ENCODE measurements at regions not wholly inside any gene's neighbourhood (a gene's known extent, or its start where the extent isn't known, plus 50 kb on each side); places are given as distances from the start of the nearest gene placed in this dataset.
"Not testable (repeated sequence)": the region's sequence is repeated elsewhere in the genome, so short reads cannot be mapped to it uniquely, and the experiment has no call there.

- DNase-seq, result no peak
Observed at GRCh38 chr9:30280229-30280900, 2104.1 kb upstream of the ACO1 start.

- no peak for DNase-seq
Observed at GRCh38 chr9:30289435-30289834, 2095.0 kb upstream of the ACO1 start.

GRCh38 chr9:30292026-30292425 is 2092.4 kb upstream of the ACO1 start:
- DNase-seq, result not testable (repeated sequence)

GRCh38 chr9:30293231-30293630 is 2091.2 kb upstream of the ACO1 start:
- DNase-seq, result no peak

DNA sequence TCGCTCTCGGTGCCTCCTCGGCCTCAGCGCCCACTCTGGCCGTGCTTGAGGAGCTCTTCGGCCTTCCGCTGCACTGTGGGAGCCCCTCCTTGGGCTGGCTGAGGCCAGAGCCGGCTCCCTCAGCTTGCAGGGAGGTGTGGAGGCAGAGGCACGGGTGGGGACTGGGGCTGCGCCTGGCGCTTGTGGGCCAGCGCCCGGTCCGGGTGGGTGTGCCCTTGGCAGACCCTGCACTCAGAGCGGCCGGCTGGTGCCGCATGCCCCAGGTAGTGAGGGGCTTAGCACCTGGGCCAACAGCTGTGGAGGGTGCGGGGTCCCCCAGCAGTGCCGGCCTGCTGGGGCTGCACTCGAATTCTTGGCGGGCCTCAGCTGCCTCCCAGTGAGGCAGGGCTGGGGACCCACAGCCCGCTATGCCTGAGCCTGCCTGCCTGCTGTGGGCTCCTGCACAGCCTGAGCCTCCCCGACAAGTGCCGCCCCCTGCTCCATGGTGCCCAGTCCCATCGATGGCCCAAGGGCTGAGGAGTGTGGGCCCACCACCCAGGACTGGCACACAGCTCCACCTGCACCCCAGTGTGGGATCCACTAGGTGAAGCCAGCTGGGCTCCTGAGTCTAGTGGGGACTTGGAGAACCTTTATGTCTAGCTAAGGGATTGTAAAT is 2085.2 kb upstream of the ACO1 start:
- no peak for DNase-seq

DNA sequence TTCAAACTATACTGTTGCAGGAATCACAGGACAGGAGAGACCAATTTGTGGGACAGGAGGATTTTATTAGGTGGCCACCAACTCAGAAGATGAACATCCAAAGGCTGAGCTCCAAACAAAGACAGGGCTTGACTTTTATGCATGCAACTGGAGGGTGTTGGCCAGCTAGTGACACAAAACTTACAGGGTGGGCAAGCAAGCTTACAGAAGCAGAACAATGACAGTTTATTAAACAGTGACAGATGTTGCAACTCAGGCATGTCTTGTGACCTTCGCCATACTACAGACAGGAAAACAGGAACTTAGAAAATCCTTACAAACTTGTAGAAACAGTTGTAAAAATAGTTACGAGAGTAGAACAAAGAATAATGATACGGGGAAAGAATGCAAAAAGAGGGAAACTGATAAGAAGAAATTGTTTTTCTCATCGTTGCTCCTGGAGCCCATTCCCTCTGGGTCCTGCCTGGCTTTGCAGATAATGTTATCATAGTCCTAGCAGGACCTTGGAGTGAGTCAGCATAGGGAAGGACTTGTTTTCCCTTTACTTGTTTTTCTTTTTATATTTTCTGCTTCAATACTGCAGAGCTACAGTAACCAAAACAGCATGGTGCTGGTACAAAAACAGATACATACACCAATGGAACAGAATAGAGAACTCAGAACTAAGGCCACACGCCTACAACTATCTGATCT is 2083.0 kb upstream of the ACO1 start:
- no peak for DNase-seq

- no peak for DNase-seq
Observed at GRCh38 chr9:30310711-30311110, 2073.7 kb upstream of the ACO1 start.

GRCh38 chr9:30329431-30329830 is 2055.0 kb upstream of the ACO1 start:
- no peak for DNase-seq

DNA sequence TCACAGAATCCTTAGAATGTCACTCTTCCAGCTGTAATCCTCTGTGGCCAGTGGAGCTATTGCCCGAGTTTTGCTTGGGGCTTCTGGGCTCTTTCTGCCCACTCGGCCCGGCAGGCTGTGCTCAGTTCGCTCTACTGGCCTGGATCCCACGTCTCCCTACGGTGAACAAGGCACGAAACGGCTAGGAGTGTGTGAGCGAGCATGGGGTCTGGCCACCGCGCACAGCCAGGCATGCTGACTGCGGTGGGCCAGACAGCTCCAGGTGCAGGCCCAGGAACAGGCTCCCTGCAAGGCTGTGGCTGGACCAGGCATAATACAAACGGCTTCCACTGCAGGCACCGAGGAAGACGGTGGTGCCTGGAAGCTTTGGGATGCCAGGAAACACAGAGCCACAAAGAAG is 2035.5 kb upstream of the ACO1 start:
- DNase-seq, result no peak

GRCh38 chr9:30349526-30350513 is 2034.6 kb upstream of the ACO1 start:
- DNase-seq, result no peak

- no peak for DNase-seq
Observed at GRCh38 chr9:30356221-30356620, 2028.2 kb upstream of the ACO1 start.

GRCh38 chr9:30362373-30362772 is 2022.1 kb upstream of the ACO1 start:
- DNase-seq, result no peak

DNA sequence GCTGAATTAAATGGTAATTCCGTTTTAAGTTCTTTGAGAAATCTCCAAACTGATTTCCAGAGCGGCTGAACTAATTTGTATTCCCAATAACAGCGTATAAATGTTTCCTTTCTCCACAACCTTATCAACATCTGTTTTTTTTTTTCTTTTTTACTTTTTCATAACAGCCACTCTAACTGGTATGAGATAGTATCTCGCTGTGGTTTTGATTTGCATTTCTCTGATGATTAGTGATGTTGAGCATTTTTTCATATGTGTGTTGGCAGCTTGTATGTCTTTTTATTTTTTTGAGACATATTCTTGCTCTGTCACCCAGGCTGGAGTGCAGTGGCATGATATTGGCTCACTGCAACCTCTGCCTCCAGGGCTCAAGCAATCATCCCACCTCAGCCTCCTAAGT is 2018.3 kb upstream of the ACO1 start:
- not testable (repeated sequence) for DNase-seq

DNA sequence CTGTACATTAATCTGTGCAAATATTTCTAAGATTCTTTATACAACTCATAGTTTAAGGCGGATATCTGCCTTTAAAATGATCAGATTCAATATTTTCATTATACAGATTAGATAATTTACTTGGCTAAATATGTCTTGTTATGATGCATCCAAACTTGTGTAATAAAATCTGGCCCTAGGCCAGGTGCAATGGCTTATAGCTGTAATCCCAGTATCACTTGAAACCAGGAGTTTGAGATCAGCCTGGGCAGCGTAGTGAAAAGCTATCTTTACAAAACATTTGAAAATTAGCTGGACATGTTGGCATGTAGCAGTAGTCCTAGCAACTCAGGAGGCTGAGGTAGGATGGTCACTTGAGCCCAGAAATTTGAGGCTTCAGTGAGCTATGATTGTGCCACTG is 2002.2 kb upstream of the ACO1 start:
- DNase-seq, result no peak

- DNase-seq, result no peak
Observed at GRCh38 chr9:30410273-30410672, 1974.2 kb upstream of the ACO1 start.

DNA sequence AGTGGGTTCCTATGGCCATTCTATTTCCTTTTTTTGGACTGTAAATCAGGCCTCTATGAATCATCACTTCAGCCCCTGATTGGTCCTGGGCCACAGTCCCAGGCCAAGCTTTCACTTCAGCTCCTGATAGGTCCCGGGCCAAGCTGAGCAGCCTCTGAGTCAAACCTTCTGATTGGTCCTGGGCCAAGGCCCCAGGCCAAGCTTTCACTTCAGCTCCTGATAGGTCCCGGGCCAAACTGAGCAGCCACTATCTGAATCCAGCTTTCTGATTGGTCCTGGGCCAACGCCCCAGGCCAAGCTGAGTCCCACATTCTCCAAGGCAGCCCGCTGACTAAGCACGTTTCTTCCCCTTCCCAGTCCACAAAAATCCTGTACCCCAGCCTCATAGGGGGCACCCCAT is 1972.9 kb upstream of the ACO1 start:
- no peak for DNase-seq

GRCh38 chr9:30459156-30459555 is 1925.3 kb upstream of the ACO1 start:
- DNase-seq, result no peak

- DNase-seq, result no peak
Observed at GRCh38 chr9:30476826-30477225, 1907.6 kb upstream of the ACO1 start.

DNA sequence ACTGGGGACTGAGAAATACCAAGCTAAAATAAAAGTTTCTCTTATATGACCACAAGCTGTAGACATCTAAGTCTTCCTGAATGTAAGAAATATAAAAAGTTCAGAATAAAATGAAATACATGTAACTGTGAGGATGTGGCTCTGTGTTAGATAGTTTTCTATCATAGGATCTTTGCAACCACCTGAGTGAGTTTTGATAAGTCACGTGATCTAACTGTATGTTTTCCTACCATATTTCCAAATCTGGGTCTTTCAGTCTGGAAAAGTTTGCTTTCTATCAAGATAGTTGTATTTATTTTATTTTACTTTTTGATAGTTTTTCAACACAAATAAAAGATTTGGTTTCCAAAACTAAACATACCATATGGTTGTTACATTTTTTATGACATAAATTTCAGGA is 1905.8 kb upstream of the ACO1 start:
- no peak for DNase-seq

DNA sequence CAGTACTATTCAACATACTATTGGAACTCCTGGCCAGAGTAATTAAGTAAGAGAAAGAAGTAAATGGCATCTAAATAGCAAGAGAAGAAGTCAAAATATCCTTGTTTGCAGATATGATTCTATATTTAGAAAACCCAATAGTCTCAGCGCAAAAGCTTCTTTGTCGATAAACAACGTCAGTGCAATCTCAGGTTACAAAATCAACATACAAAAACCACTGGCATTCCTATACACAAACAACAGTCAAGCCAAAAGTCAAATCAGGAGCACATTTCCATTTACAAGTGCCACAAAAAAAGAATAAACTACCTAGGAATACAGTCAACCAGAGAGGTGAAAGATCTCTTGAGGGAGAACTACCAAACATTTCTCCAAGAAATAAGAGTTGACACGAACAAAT is 1901.9 kb upstream of the ACO1 start:
- DNase-seq, result no peak

GRCh38 chr9:30484690-30485089 is 1899.8 kb upstream of the ACO1 start:
- DNase-seq, result no peak

DNA sequence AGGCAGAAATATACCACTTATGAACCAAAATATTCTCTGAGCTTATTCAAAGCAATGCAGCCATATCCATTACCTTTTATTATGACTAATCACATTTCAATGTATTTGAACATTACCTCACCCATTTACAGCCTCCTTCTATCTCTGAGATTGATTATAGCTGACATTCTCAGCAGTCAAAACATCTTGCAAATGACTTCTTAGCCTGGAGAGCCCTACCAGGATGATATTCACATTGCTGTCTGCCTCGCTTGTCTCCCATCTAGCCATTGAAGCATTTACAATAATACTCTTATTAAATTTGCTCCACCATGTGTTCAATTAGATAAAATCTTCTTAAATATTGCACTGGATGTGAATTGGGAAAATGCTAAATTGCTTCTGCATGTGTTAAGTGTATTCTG is 1879.9 kb upstream of the ACO1 start:
- DNase-seq, result no peak

GRCh38 chr9:30505311-30505710 is 1879.1 kb upstream of the ACO1 start:
- DNase-seq, result no peak

All from COR-L47 (cell line).